Adrenal gland (tissue), 5 donors: ENCODE measurements at regions not wholly inside any gene's neighbourhood (a gene's known extent, or its start where the extent isn't known, plus 50 kb on each side); places are given as distances from the start of the nearest gene placed in this dataset.

Experiments
- CTCF ChIP-seq, 6 experiments: fragments of 450-650 bp in 4 of 6; fragments of 200-600 bp in 2 of 6; sonication (generic) in 1 of 6; IDR thresholded peaks; 1 replicate in 5 of 6; 2 replicates in 1 of 6; pipeline versions ENCODE4 v1.5.1 to v1.8.0; 2016 to 2021; ENCODE audit warnings: antibody characterized with exemption in 6 of 6, mild to moderate bottlenecking in 2 of 6, moderate library complexity in 1 of 6
- POLR2A ChIP-seq, 2 donors: fragments of 450-650 bp; IDR thresholded peaks; one replicate each; pipeline ENCODE4 v1.6.1; 2017; ENCODE audit warnings: antibody characterized with exemption in 2 of 2, mild to moderate bottlenecking in 2 of 2, moderate library complexity in 1 of 2
- donor health status: DM: no; HTN: no; CAD: no.

- no peak for TF ChIP-seq CTCF (IDR thresholded peaks at IDR 0.05)
- no peak for TF ChIP-seq POLR2A (IDR thresholded peaks at IDR 0.05)
These were observed 63.9 kb upstream of the PDE10A start for GRCh38 chr6:165726965-165727381.
